ENCODE measurements at regions not wholly inside any gene's neighbourhood (a gene's known extent, or its start where the extent isn't known, plus 50 kb on each side); places are given as distances from the start of the nearest gene placed in this dataset.

- Mint-ChIP-seq H3K27me3 (no peaks in the 10 kb centered on the region), H3K9me3 (no peaks in the 10 kb centered on the region), H3K4me1 (no peaks in the 10 kb centered on the region), H3K27ac (no peak overlapping the region), H3K36me3 (ENCODE audit: low read depth) (no peaks in the 10 kb centered on the region), H3K4me3 (no peak overlapping the region)
- CTCF ChIA-PET, result no interaction called here
- no peak for DNase-seq
- POLR2A ChIA-PET, result no interaction called here
Observed at GRCh38 chr4:123851521-123851920, 454.9 kb downstream of the SPRY1 start.

DNA sequence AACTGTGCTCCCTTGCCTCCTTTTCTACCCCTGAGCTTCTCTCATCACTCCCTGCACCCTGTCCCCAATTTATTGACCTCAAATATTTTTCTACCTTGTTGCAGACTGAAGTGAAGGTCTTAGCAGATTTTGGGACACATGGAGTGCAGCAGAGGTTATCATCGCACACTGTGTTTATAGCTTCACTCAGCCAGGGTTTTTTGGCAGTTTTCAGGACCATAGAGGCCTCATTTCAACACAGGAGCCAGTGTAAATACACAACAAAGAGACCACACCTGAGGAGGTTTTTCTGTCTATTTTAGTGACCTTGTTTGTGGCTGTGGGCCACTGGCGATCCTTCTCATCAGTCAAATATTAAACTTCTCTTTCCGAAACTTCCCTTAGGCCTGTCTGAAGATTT, 457.1 kb downstream of the SPRY1 start:
- Mint-ChIP-seq H3K9me3 (no peaks in the 10 kb centered on the region), H3K4me1 (no peaks in the 10 kb centered on the region), H3K4me3 (no peak overlapping the region), H3K27me3 (no peaks in the 10 kb centered on the region), H3K27ac (no peak overlapping the region), H3K36me3 (ENCODE audit: low read depth) (no peaks in the 10 kb centered on the region)
- CTCF ChIA-PET, result interaction anchor here (1.7 kb wide), 1 partner anchor 8 kb away, joined by 4 read pairs; no protein-coding TSS in a partner anchor
- DNase-seq, result no peak
- POLR2A ChIA-PET, result no interaction called here

GRCh38 chr4:123856689-123857545, 460.3 kb downstream of the SPRY1 start:
- H3K4me3 Mint-ChIP-seq, result no peak overlapping the region
- POLR2A ChIA-PET, result no interaction called here
- no peaks in the 10 kb centered on the region for H3K36me3 Mint-ChIP-seq (ENCODE audit: low read depth)
- H3K4me1 Mint-ChIP-seq, result no peaks in the 10 kb centered on the region
- H3K27me3 Mint-ChIP-seq, result no peaks in the 10 kb centered on the region
- H3K27ac Mint-ChIP-seq, result no peak overlapping the region
- DNase-seq, result no peak
- CTCF ChIA-PET, result no interaction called here
- no peaks in the 10 kb centered on the region for H3K9me3 Mint-ChIP-seq

DNA sequence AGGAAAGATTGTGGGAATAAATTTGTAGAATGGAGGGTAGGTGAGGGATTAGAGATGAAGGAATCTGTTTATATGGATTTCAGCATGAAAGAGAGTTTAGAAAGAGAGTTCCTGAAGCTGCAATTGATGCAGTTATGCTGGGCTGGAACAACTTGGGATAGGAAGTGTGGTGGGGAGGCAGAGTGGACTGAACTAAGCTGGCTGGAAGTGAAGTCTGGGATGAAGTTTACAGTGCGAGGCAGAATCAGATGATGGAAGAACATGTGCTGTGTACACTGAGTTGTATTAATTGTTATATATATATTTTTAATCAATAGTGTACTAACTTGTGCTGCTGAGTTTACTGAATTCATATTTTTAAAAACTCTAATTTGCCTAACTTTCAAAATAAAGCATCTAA, 461.9 kb downstream of the SPRY1 start:
- H3K27ac Mint-ChIP-seq, result no peak overlapping the region
- ChIA-PET CTCF (no interaction called here), POLR2A (no interaction called here)
- no peaks in the 10 kb centered on the region for H3K36me3 Mint-ChIP-seq (ENCODE audit: low read depth)
- H3K9me3 Mint-ChIP-seq, result no peaks in the 10 kb centered on the region
- no peaks in the 10 kb centered on the region for H3K4me1 Mint-ChIP-seq
- DNase-seq, result no peak
- H3K4me3 Mint-ChIP-seq, result no peak overlapping the region
- no peaks in the 10 kb centered on the region for H3K27me3 Mint-ChIP-seq

GRCh38 chr4:123862812-123863211, 466.2 kb downstream of the SPRY1 start:
- no peaks in the 10 kb centered on the region for H3K9me3 Mint-ChIP-seq
- H3K4me3 Mint-ChIP-seq, result no peak overlapping the region
- H3K4me1 Mint-ChIP-seq, result no peaks in the 10 kb centered on the region
- DNase-seq, result no peak
- H3K36me3 Mint-ChIP-seq (ENCODE audit: low read depth), result no peaks in the 10 kb centered on the region
- CTCF ChIA-PET, result no interaction called here
- H3K27ac Mint-ChIP-seq, result no peak overlapping the region
- no peaks in the 10 kb centered on the region for H3K27me3 Mint-ChIP-seq
- POLR2A ChIA-PET, result no interaction called here

- Mint-ChIP-seq H3K4me1 (no peaks in the 10 kb centered on the region), H3K27ac (no peak overlapping the region), H3K36me3 (ENCODE audit: low read depth) (no peaks in the 10 kb centered on the region), H3K9me3 (no peaks in the 10 kb centered on the region), H3K4me3 (no peak overlapping the region), H3K27me3 (no peaks in the 10 kb centered on the region)
- ChIA-PET POLR2A (no interaction called here), CTCF (no interaction called here)
- no peak for DNase-seq
Observed at GRCh38 chr4:123866796-123867195, 470.2 kb downstream of the SPRY1 start.

GRCh38 chr4:123867910-123868587, 471.5 kb downstream of the SPRY1 start:
- DNase-seq, result no peak
- H3K4me3 Mint-ChIP-seq, result no peak overlapping the region
- POLR2A ChIA-PET, result no interaction called here
- H3K9me3 Mint-ChIP-seq, result no peaks in the 10 kb centered on the region
- no peak overlapping the region for H3K27ac Mint-ChIP-seq
- no peaks in the 10 kb centered on the region for H3K27me3 Mint-ChIP-seq
- H3K36me3 Mint-ChIP-seq (ENCODE audit: low read depth), result no peaks in the 10 kb centered on the region
- CTCF ChIA-PET, result no interaction called here
- no peaks in the 10 kb centered on the region for H3K4me1 Mint-ChIP-seq

DNA sequence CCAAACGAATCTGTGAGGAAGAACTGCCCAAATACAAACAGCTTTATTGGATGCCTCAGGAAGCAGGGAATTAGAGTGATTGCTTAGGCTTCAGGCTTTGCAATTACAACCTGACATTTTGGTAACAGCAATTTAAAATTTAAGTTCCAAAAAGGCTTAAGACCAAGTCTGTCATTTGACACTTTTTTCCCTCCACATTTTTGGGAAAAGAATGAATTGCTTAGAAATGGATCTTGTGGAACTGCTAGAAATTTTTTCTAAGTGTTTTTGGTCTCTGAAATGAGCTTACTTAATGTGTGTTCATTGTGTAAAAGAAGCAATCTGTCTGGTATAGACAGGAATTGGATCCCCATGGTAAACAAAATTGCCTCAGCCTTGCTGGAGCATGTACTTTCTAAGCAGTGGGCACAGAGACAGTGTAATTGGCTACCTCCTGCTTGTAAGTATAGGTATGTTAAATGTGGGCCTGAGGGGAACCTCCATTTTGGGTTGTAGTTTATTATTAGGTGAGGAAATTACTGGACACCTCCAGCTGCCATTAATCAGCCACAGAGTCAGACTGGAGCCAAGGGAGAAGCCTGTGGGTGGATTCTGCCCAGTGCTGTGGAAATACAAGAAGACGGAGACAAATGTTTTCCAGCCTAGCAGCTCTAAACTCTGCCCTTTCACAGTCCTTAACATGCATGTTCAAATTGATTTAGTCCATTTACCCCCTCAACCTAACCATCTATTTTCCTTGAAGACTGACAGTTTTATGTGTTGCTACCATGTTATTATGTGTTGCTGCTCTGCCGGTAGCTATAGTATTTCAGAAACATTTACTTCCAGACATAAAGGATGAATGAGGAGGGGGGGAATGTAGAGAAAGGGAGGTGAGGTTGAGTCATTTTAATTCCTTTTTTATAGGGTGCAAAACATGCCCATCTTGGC, 473.0 kb downstream of the SPRY1 start:
- ChIA-PET POLR2A (no interaction called here), CTCF (interaction anchor here (0.7 kb wide), 1 partner anchor 22 kb away, joined by 5 read pairs; no protein-coding TSS in a partner anchor)
- Mint-ChIP-seq H3K4me1 (no peaks in the 10 kb centered on the region), H3K9me3 (no peaks in the 10 kb centered on the region), H3K36me3 (ENCODE audit: low read depth) (no peaks in the 10 kb centered on the region), H3K27ac (no peak overlapping the region), H3K4me3 (no peak overlapping the region), H3K27me3 (no peaks in the 10 kb centered on the region)
- no peak for DNase-seq

DNA sequence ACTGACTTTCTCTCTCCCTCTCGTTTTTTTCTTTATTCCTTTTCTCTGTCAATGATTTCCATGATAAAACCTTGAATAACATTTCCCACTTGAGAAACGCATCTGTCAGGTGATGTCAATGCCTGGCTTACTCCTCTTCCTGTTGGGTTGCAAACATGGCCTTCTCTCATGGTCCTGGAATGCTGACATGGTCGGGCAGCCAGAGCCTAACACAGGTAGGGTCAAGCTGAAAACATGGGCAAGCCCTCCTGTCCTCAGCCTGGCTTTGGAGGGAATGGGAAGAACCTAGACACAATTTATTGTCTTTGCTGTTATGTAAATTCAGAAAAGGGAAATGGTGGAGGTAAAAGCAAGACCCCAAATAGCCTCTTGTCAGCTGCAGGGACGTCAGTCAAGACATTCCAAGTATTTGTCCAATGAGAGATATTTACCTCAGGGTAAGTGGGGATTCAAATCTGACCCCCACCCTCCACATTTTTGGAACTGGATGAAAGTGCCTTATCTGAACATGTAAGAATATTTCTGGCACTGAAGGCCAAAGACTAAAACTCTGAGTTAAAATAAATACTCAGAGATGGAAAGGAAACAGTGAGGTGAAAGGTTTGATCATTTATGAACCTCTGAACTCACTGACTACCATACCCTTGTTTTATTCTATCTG, 473.8 kb downstream of the SPRY1 start:
- ChIA-PET CTCF (no interaction called here), POLR2A (no interaction called here)
- no peak for DNase-seq

GRCh38 chr4:123871341-123871740, 474.7 kb downstream of the SPRY1 start:
- no peak for DNase-seq
- Mint-ChIP-seq H3K4me1 (no peaks in the 10 kb centered on the region), H3K36me3 (ENCODE audit: low read depth) (no peaks in the 10 kb centered on the region), H3K4me3 (no peak overlapping the region), H3K27ac (no peak overlapping the region), H3K9me3 (no peaks in the 10 kb centered on the region), H3K27me3 (no peaks in the 10 kb centered on the region)
- ChIA-PET POLR2A (no interaction called here), CTCF (no interaction called here)

More for the DNA sequence above, 473.8 kb downstream of the SPRY1 start:
- Mint-ChIP-seq H3K4me1 (no peaks in the 10 kb centered on the region), H3K4me3 (no peak overlapping the region), H3K9me3 (no peaks in the 10 kb centered on the region), H3K36me3 (ENCODE audit: low read depth) (no peaks in the 10 kb centered on the region), H3K27me3 (no peaks in the 10 kb centered on the region), H3K27ac (no peak overlapping the region)

- Mint-ChIP-seq H3K4me3 (no peak overlapping the region), H3K27me3 (no peaks in the 10 kb centered on the region), H3K36me3 (ENCODE audit: low read depth) (no peaks in the 10 kb centered on the region), H3K9me3 (peaks cover under 1% of the 10 kb centered on the region), H3K27ac (no peak overlapping the region), H3K4me1 (no peaks in the 10 kb centered on the region)
- DNase-seq, result no peak
- ChIA-PET POLR2A (no interaction called here), CTCF (no interaction called here)
Observed at GRCh38 chr4:123874063-123874462, 477.5 kb downstream of the SPRY1 start.

DNA sequence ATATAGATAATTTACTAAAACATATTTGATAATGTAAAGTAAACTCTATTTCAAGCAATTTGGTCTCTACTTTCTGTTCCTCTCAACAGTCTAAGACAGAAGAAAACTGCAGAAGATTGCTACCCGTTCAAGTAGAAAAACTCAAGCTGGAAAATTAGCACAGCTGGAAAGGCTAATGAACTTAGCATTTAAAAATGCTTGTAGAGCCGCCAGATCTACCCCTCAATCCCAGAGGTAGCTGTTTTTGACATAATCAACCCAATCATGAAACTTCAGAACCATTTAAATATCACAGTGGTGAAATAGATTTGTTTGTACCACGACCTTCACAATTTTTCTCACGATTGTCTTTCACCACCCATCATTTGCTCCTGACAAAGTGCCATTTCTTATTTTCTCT, 479.5 kb downstream of the SPRY1 start:
- Mint-ChIP-seq H3K27ac (no peak overlapping the region), H3K9me3 (peaks cover 3% of the 10 kb centered on the region), H3K4me3 (no peak overlapping the region), H3K36me3 (ENCODE audit: low read depth) (no peaks in the 10 kb centered on the region), H3K27me3 (no peaks in the 10 kb centered on the region), H3K4me1 (no peaks in the 10 kb centered on the region)
- DNase-seq, result no peak
- ChIA-PET POLR2A (no interaction called here), CTCF (no interaction called here)

DNA sequence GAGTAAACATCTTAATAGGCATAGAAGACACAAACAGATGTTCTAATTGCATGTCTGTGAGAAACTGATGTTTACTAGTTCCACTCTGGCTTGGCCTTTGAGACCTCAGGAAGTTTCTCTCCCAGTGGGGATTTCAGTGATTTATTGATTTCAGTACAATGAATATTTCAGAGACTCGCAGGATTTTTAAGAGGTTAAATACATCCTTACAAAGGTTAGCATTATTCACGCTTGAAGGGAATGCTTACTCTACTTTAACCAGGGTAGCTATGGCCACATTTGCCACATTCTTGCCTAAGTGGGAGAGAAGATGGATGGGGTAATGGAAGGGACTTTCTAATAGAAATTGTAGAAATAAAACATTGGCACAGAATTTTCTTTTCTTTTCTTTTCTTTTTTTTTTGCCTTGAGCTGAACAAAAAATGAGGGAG, 480.1 kb downstream of the SPRY1 start:
- no peak for DNase-seq
- Mint-ChIP-seq H3K27ac (no peak overlapping the region), H3K4me1 (no peaks in the 10 kb centered on the region), H3K9me3 (peaks cover 3% of the 10 kb centered on the region), H3K4me3 (no peak overlapping the region), H3K27me3 (no peaks in the 10 kb centered on the region), H3K36me3 (ENCODE audit: low read depth) (no peaks in the 10 kb centered on the region)
- POLR2A ChIA-PET, result no interaction called here
- CTCF ChIA-PET, result no interaction called here
